ENCODE measurements at regions not wholly inside any gene's neighbourhood (a gene's known extent, or its start where the extent isn't known, plus 50 kb on each side); places are given as distances from the start of the nearest gene placed in this dataset.
A peak's percentile ranks its signal among the peaks of the same experiment; 100 is the strongest.

DNA sequence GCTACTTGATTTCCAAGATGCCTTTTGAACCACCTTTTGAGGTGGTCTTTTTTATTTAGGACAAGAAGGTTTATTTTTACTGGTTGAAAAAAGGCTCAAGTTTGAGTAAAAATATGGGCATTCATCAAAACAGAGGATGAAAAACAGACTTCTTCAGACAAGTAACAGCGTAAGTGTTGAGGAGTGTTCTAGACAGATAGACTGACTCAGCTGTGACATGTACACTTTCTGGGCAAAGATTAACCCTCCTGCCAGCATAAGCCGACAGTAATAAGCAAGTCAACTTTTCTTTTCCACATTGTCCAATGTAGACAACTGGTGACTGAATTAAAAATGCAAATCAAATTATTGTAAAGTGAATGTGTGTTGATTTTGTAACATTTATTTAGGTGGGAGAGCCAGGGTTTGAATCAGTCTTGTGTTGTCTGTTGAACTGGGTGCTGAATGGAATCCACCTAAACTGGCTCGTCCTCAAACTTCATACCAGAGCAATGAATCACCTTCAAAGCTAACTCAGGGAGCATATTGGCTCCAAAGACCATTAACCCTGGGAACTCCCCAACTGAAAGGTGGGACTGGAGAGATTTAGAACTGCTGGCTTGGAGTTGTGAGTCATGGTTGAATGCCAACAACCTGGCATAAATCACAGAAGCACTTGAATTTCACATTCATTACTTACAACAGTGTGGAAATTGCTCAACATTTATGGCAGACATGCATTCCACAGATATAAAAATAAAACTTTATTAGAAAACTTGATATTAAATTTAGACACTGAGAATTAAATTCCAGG is 377.0 kb downstream of the ETS1 start (continued):
- TF ChIP-seq, protein P1, sequence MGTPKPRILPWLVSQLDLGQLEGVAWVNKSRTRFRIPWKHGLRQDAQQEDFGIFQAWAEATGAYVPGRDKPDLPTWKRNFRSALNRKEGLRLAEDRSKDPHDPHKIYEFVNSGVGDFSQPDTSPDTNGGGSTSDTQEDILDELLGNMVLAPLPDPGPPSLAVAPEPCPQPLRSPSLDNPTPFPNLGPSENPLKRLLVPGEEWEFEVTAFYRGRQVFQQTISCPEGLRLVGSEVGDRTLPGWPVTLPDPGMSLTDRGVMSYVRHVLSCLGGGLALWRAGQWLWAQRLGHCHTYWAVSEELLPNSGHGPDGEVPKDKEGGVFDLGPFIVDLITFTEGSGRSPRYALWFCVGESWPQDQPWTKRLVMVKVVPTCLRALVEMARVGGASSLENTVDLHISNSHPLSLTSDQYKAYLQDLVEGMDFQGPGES (IDR thresholded peaks at IDR 0.05; ENCODE audit: low read depth, low read length): no peak
- peak; percentile 78 for TF ChIP-seq MEF2A (IDR thresholded peaks at IDR 0.05; ENCODE audit: borderline replicate concordance, low read depth)
- TF ChIP-seq TCF12 (IDR thresholded peaks at IDR 0.05): peak; percentile 93
- TF ChIP-seq RCOR1 (IDR thresholded peaks at IDR 0.05; ENCODE audit: low read length): no peak
- TF ChIP-seq MXI1 (IDR thresholded peaks at IDR 0.05; ENCODE audit: low read depth, low read length): no peak
- peak; percentile 98 for TF ChIP-seq PBX3 (IDR thresholded peaks at IDR 0.05)
- no peak for TF ChIP-seq GATA2 (CRISPR knock-in tag; IDR thresholded peaks at IDR 0.05)
- TF ChIP-seq EZH2phosphoT487 (IDR thresholded peaks at IDR 0.05; ENCODE audit: borderline replicate concordance, low read depth): no peak
- TF ChIP-seq, protein P2, sequence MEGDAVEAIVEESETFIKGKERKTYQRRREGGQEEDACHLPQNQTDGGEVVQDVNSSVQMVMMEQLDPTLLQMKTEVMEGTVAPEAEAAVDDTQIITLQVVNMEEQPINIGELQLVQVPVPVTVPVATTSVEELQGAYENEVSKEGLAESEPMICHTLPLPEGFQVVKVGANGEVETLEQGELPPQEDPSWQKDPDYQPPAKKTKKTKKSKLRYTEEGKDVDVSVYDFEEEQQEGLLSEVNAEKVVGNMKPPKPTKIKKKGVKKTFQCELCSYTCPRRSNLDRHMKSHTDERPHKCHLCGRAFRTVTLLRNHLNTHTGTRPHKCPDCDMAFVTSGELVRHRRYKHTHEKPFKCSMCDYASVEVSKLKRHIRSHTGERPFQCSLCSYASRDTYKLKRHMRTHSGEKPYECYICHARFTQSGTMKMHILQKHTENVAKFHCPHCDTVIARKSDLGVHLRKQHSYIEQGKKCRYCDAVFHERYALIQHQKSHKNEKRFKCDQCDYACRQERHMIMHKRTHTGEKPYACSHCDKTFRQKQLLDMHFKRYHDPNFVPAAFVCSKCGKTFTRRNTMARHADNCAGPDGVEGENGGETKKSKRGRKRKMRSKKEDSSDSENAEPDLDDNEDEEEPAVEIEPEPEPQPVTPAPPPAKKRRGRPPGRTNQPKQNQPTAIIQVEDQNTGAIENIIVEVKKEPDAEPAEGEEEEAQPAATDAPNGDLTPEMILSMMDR (IDR thresholded peaks at IDR 0.05): no peak
- TF ChIP-seq JUND (IDR thresholded peaks at IDR 0.05): peak; percentile 96; the same call in 1 of the 2 replicates
- TF ChIP-seq SIN3A (IDR thresholded peaks at IDR 0.05; ENCODE audit: borderline replicate concordance, low read depth, low read length): peak; percentile 79; the same call in 1 of the 2 replicates
- peak; percentile 96 for TF ChIP-seq FOSL2 (IDR thresholded peaks at IDR 0.05; ENCODE audit: borderline replicate concordance, low read depth)
- TF ChIP-seq TEAD4 (IDR thresholded peaks at IDR 0.05; ENCODE audit: borderline replicate concordance, insufficient read depth): peak; percentile 91
- no peak for TF ChIP-seq USF2 (IDR thresholded peaks at IDR 0.05; ENCODE audit: borderline replicate concordance, low read depth, low read length)
- no peak for TF ChIP-seq RAD21 (IDR thresholded peaks at IDR 0.05; ENCODE audit: low read length)
- TF ChIP-seq CHD2 (IDR thresholded peaks at IDR 0.05; ENCODE audit: low read length, partially characterized antibody): no peak
- TF ChIP-seq RXRA (IDR thresholded peaks at IDR 0.05; ENCODE audit: borderline replicate concordance, low read depth): peak; percentile 84
- TF ChIP-seq RFX5 (IDR thresholded peaks at IDR 0.05; ENCODE audit: low read length): no peak
- 0 out of 2 replicates have a peak, but pooled peaks have one; percentile 6 for TF ChIP-seq GABPA (IDR thresholded peaks at IDR 0.05; ENCODE audit: low read depth)
- TF ChIP-seq TAF1 (IDR thresholded peaks at IDR 0.05; ENCODE audit: borderline replicate concordance, low read depth, low read length): no peak
- TF ChIP-seq, protein P3, sequence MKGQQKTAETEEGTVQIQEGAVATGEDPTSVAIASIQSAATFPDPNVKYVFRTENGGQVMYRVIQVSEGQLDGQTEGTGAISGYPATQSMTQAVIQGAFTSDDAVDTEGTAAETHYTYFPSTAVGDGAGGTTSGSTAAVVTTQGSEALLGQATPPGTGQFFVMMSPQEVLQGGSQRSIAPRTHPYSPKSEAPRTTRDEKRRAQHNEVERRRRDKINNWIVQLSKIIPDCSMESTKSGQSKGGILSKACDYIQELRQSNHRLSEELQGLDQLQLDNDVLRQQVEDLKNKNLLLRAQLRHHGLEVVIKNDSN (IDR thresholded peaks at IDR 0.05; ENCODE audit: borderline replicate concordance, low read depth): no peak
- no peak for TF ChIP-seq ELF1 (IDR thresholded peaks at IDR 0.05)
- TF ChIP-seq FOXM1 (IDR thresholded peaks at IDR 0.05; ENCODE audit: low read depth): no peak; the same call in 1 of the 2 replicates

Data from SK-N-SH (cell line).